GM23338 (cell line): ENCODE measurements at regions not wholly inside any gene's neighbourhood (a gene's known extent, or its start where the extent isn't known, plus 50 kb on each side); places are given as distances from the start of the nearest gene placed in this dataset.

Experiments
- ATAC-seq: fragments of 200-7000 bp; cut with Tn5 transposase; 3 replicates; pipeline ENCODE4 v1.9.1; 2020
- DNase-seq: peaks from one replicate; pipeline ENCODE4 v3.0.0-alpha.2; 2015; ENCODE audit warnings: low spot score
- H2AFZ ChIP-seq: fragments of 200-600 bp; sonication (generic); 2 replicates; pipeline ENCODE4 v1.8.0; 2016; ENCODE audit warnings: antibody characterized with exemption, mild to moderate bottlenecking, moderate library complexity
- H3F3A ChIP-seq: fragments of 200-600 bp; sonication (generic); replicated peaks from 2 replicates; pipeline ENCODE4 v1.8.0; 2017; ENCODE audit warnings: antibody characterized with exemption, mixed run types, low read depth
- H3K27ac ChIP-seq: fragments of 200-600 bp; sonication (generic); 2 replicates; pipeline ENCODE4 v1.6.1; 2016; ENCODE audit warnings: low read depth
- H3K27me3 ChIP-seq: fragments of 200-600 bp; sonication (generic); 2 replicates; pipeline ENCODE4 v1.8.0; 2016; ENCODE audit warnings: mild to moderate bottlenecking, mixed run types, moderate library complexity; ENCODE audit not compliant: insufficient read depth
- H3K36me3 ChIP-seq: fragments of 200-600 bp; sonication (generic); 2 replicates; pipeline ENCODE4 v1.8.0; 2016; ENCODE audit warnings: mild to moderate bottlenecking; ENCODE audit not compliant: insufficient read depth
- H3K4me1 ChIP-seq: fragments of 200-600 bp; sonication (generic); 2 replicates; pipeline ENCODE4 v1.8.0; 2016; ENCODE audit warnings: mild to moderate bottlenecking, moderate library complexity; ENCODE audit not compliant: insufficient read depth
- H3K4me2 ChIP-seq: fragments of 200-600 bp; sonication (generic); 2 replicates; pipeline ENCODE4 v1.7.1; 2017; ENCODE audit warnings: mixed run types
- H3K4me3 ChIP-seq: fragments of 200-600 bp; sonication (generic); 2 replicates; pipeline ENCODE4 v1.6.1; 2016; ENCODE audit warnings: mixed run types
- H3K79me2 ChIP-seq: fragments of 200-600 bp; sonication (generic); replicated peaks from 2 replicates; pipeline ENCODE4 v1.8.0; 2017; ENCODE audit warnings: mild to moderate bottlenecking; ENCODE audit not compliant: insufficient read depth
- H3K9me2 ChIP-seq: fragments of 200-600 bp; sonication (generic); 2 replicates; pipeline ENCODE4 v1.8.0; 2017; ENCODE audit not compliant: insufficient read depth
- H4K20me1 ChIP-seq: fragments of 200-600 bp; sonication (generic); replicated peaks from 2 replicates; pipeline ENCODE4 v1.8.0; 2017; ENCODE audit warnings: mild to moderate bottlenecking; ENCODE audit not compliant: insufficient read depth
- H3K27ac Mint-ChIP-seq: 2 replicates; pipeline ENCODE4 v1.8.0; 2020; ENCODE audit warnings: inconsistent platforms, mild to moderate bottlenecking, moderate library complexity, mixed read lengths
- H3K27me3 Mint-ChIP-seq: 3 replicates; pipeline ENCODE4 v1.8.0; 2022; ENCODE audit warnings: low read depth, mild to moderate bottlenecking, moderate library complexity, mixed read lengths, inconsistent platforms; ENCODE audit not compliant: insufficient read depth, poor library complexity
- H3K36me3 Mint-ChIP-seq: 3 replicates; pipeline ENCODE4 v1.8.0; 2021; ENCODE audit warnings: low read depth, mild to moderate bottlenecking, inconsistent platforms, moderate library complexity, mixed read lengths
- H3K4me1 Mint-ChIP-seq: 3 replicates; pipeline ENCODE4 v1.8.0; 2020; ENCODE audit warnings: mild to moderate bottlenecking, inconsistent platforms, mixed read lengths
- H3K4me3 Mint-ChIP-seq: 3 replicates; pipeline ENCODE4 v1.8.0; 2021; ENCODE audit warnings: moderate library complexity, mild to moderate bottlenecking, inconsistent platforms, mixed read lengths
- H3K9me3 Mint-ChIP-seq: 3 replicates; pipeline ENCODE4 v1.8.0; 2020; ENCODE audit warnings: moderate library complexity, mild to moderate bottlenecking, inconsistent platforms, mixed read lengths
- CREB1 ChIP-seq: fragments of 250-450 bp; sonication (Bioruptor Pico); IDR thresholded peaks from 2 replicates; pipeline ENCODE4 v1.5.0; 2020; ENCODE audit warnings: low read depth, mild to moderate bottlenecking, moderate library complexity
- EZH2 ChIP-seq: fragments of 200-600 bp; sonication (generic); IDR thresholded peaks from one replicate; pipeline ENCODE4 v1.8.0; 2017; ENCODE audit warnings: antibody characterized with exemption, mild to moderate bottlenecking, low read depth; ENCODE audit not compliant: unreplicated experiment
- EZH2phosphoT487 ChIP-seq: fragments of 200-600 bp; sonication (generic); IDR thresholded peaks from one replicate; pipeline ENCODE4 v1.8.1; 2018; ENCODE audit warnings: antibody characterized with exemption; ENCODE audit not compliant: unreplicated experiment
- NANOG ChIP-seq: IDR thresholded peaks from 2 replicates; pipeline ENCODE4 v1.6.1; 2016; ENCODE audit warnings: antibody characterized with exemption, borderline replicate concordance
- STAT1 ChIP-seq: IDR thresholded peaks from one replicate; pipeline ENCODE4 v1.6.1; 2016; ENCODE audit warnings: antibody characterized with exemption; ENCODE audit not compliant: unreplicated experiment
- ZNF331 ChIP-seq: fragments of 250-450 bp; sonication (Bioruptor Pico); IDR thresholded peaks from 2 replicates; pipeline ENCODE4 v1.5.0; 2020; ENCODE audit warnings: low read depth, mild to moderate bottlenecking, moderate library complexity
- TF ChIP-seq, protein P1 (sequence below), 2 experiments: fragments of 200-600 bp in 1 of 2; sonication (generic) in 1 of 2; conservative IDR thresholded peaks; 2 replicates each; pipeline versions ENCODE4 v1.5.1 to v1.6.1; 2016 to 2017; ENCODE audit warnings: antibody characterized with exemption in 2 of 2, low read depth in 2 of 2, mild to moderate bottlenecking in 2 of 2, moderate library complexity in 1 of 2
- TF ChIP-seq, protein P2 (sequence below): fragments of 250-450 bp; sonication (Bioruptor Pico); IDR thresholded peaks from 2 replicates; pipeline ENCODE4 v1.5.0; 2020; ENCODE audit warnings: mild to moderate bottlenecking, moderate library complexity
- TF ChIP-seq, protein P3 (sequence below): IDR thresholded peaks from 2 replicates; pipeline ENCODE4 v1.6.1; 2016; ENCODE audit warnings: antibody characterized with exemption

DNA sequence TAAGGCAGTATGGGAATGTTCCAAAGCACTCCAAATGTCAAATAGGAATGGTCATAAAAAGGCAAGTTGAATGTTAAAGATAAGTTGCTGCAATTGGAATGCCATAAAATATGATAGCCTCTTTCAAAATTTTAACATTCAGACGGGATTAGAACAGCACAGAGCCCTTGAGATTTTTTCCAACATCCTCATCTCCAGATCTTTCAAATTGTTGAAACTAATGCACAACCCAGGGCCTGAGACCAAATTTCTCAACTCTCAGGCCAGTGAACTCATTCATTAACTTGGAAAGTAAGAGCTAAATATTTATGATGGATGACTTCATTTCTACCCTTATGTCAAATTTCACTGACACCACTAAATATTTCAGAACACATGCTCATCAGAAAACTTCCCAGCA is 346.5 kb upstream of the XYLT1 start:
- Histone ChIP-seq H3K79me2 (no peaks in the 10 kb centered on the region), H3K27me3 (no peaks in the 10 kb centered on the region), H2AFZ (no peak overlapping the region), H3K9me2 (no peaks in the 10 kb centered on the region; the same call in 1 of the 2 replicates), H3K4me1 (no peaks in the 10 kb centered on the region), H4K20me1 (no peaks in the 10 kb centered on the region), H3F3A (no peaks in the 10 kb centered on the region), H3K4me2 (no peak overlapping the region), H3K4me3 (no peak overlapping the region), H3K36me3 (no peaks in the 10 kb centered on the region; the same call in 1 of the 2 replicates), H3K27ac (no peak overlapping the region)
- DNase-seq (no peak), ATAC-seq (no peak)
- Mint-ChIP-seq H3K27me3 (no peaks in the 10 kb centered on the region), H3K36me3 (peaks cover 43% of the 10 kb centered on the region), H3K4me3 (no peak overlapping the region), H3K9me3 (peaks cover 46% of the 10 kb centered on the region), H3K27ac (no peak overlapping the region), H3K4me1 (peaks cover 3% of the 10 kb centered on the region; the same call in 2 of the 3 replicates)
- TF ChIP-seq NANOG (no peak), ZNF331 (CRISPR knock-in tag) (no peak)

DNA sequence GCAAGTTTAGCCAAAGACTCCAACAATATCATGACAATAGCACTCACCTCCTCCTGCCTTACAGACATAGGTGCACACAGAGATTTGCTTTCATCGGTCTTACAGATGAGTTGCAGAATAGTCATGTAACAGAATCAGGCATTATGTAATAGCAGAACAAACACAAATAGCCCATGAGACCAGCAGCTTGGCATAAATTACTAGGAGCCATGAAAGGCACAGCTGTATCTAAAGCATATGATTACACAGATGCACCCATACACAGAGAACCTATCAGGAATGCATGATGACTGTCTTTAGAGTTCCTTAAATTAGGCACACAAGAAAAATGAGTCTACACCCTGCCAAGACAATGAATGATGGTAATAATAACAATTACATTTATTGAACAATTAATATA is 342.0 kb upstream of the XYLT1 start:
- no peak for DNase-seq
- Histone ChIP-seq H3K4me3 (no peak overlapping the region), H3K36me3 (no peaks in the 10 kb centered on the region; the same call in 1 of the 2 replicates), H2AFZ (no peak overlapping the region), H3K4me2 (no peak overlapping the region), H3K27me3 (no peaks in the 10 kb centered on the region), H3K9me2 (peaks cover 2% of the 10 kb centered on the region; the same call in 1 of the 2 replicates), H4K20me1 (no peaks in the 10 kb centered on the region), H3F3A (no peaks in the 10 kb centered on the region), H3K27ac (no peak overlapping the region), H3K79me2 (no peaks in the 10 kb centered on the region), H3K4me1 (no peaks in the 10 kb centered on the region)
- Mint-ChIP-seq H3K27ac (no peak overlapping the region), H3K36me3 (peaks cover 35% of the 10 kb centered on the region), H3K27me3 (no peaks in the 10 kb centered on the region), H3K9me3 (peaks cover 38% of the 10 kb centered on the region), H3K4me3 (no peak overlapping the region), H3K4me1 (no peaks in the 10 kb centered on the region; the same call in 2 of the 3 replicates)
- TF ChIP-seq ZNF331 (CRISPR knock-in tag) (no peak), CREB1 (CRISPR knock-in tag) (no peak), STAT1 (no peak), EZH2phosphoT487 (no peak), EZH2 (no peak), NANOG (no peak)
- TF ChIP-seq, protein P1, sequence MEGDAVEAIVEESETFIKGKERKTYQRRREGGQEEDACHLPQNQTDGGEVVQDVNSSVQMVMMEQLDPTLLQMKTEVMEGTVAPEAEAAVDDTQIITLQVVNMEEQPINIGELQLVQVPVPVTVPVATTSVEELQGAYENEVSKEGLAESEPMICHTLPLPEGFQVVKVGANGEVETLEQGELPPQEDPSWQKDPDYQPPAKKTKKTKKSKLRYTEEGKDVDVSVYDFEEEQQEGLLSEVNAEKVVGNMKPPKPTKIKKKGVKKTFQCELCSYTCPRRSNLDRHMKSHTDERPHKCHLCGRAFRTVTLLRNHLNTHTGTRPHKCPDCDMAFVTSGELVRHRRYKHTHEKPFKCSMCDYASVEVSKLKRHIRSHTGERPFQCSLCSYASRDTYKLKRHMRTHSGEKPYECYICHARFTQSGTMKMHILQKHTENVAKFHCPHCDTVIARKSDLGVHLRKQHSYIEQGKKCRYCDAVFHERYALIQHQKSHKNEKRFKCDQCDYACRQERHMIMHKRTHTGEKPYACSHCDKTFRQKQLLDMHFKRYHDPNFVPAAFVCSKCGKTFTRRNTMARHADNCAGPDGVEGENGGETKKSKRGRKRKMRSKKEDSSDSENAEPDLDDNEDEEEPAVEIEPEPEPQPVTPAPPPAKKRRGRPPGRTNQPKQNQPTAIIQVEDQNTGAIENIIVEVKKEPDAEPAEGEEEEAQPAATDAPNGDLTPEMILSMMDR (conservative IDR thresholded peaks at IDR 0.05; ENCODE audit: low read depth in 2 of 2): no peak
- TF ChIP-seq, protein P2, sequence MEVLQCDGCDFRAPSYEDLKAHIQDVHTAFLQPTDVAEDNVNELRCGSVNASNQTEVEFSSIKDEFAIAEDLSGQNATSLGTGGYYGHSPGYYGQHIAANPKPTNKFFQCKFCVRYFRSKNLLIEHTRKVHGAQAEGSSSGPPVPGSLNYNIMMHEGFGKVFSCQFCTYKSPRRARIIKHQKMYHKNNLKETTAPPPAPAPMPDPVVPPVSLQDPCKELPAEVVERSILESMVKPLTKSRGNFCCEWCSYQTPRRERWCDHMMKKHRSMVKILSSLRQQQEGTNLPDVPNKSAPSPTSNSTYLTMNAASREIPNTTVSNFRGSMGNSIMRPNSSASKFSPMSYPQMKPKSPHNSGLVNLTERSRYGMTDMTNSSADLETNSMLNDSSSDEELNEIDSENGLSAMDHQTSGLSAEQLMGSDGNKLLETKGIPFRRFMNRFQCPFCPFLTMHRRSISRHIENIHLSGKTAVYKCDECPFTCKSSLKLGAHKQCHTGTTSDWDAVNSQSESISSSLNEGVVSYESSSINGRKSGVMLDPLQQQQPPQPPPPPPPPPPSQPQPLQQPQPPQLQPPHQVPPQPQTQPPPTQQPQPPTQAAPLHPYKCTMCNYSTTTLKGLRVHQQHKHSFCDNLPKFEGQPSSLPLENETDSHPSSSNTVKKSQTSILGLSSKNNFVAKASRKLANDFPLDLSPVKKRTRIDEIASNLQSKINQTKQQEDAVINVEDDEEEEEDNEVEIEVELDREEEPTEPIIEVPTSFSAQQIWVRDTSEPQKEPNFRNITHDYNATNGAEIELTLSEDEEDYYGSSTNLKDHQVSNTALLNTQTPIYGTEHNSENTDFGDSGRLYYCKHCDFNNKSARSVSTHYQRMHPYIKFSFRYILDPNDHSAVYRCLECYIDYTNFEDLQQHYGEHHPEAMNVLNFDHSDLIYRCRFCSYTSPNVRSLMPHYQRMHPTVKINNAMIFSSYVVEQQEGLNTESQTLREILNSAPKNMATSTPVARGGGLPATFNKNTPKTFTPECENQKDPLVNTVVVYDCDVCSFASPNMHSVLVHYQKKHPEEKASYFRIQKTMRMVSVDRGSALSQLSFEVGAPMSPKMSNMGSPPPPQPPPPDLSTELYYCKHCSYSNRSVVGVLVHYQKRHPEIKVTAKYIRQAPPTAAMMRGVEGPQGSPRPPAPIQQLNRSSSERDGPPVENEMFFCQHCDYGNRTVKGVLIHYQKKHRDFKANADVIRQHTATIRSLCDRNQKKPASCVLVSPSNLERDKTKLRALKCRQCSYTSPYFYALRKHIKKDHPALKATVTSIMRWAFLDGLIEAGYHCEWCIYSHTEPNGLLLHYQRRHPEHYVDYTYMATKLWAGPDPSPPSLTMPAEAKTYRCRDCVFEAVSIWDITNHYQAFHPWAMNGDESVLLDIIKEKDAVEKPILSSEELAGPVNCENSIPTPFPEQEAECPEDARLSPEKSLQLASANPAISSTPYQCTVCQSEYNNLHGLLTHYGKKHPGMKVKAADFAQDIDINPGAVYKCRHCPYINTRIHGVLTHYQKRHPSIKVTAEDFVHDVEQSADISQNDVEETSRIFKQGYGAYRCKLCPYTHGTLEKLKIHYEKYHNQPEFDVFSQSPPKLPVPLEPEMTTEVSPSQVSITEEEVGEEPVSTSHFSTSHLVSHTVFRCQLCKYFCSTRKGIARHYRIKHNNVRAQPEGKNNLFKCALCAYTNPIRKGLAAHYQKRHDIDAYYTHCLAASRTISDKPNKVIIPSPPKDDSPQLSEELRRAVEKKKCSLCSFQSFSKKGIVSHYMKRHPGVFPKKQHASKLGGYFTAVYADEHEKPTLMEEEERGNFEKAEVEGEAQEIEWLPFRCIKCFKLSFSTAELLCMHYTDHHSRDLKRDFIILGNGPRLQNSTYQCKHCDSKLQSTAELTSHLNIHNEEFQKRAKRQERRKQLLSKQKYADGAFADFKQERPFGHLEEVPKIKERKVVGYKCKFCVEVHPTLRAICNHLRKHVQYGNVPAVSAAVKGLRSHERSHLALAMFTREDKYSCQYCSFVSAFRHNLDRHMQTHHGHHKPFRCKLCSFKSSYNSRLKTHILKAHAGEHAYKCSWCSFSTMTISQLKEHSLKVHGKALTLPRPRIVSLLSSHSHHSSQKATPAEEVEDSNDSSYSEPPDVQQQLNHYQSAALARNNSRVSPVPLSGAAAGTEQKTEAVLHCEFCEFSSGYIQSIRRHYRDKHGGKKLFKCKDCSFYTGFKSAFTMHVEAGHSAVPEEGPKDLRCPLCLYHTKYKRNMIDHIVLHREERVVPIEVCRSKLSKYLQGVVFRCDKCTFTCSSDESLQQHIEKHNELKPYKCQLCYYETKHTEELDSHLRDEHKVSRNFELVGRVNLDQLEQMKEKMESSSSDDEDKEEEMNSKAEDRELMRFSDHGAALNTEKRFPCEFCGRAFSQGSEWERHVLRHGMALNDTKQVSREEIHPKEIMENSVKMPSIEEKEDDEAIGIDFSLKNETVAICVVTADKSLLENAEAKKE (CRISPR knock-in tag): no peak
- TF ChIP-seq, protein P3, sequence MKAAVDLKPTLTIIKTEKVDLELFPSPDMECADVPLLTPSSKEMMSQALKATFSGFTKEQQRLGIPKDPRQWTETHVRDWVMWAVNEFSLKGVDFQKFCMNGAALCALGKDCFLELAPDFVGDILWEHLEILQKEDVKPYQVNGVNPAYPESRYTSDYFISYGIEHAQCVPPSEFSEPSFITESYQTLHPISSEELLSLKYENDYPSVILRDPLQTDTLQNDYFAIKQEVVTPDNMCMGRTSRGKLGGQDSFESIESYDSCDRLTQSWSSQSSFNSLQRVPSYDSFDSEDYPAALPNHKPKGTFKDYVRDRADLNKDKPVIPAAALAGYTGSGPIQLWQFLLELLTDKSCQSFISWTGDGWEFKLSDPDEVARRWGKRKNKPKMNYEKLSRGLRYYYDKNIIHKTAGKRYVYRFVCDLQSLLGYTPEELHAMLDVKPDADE: no peak
- no peak for ATAC-seq
